DMS153 (cell line): ENCODE measurements at regions not wholly inside any gene's neighbourhood (a gene's known extent, or its start where the extent isn't known, plus 50 kb on each side); places are given as distances from the start of the nearest gene placed in this dataset.
"Not testable (repeated sequence)": the region's sequence is repeated elsewhere in the genome, so short reads cannot be mapped to it uniquely, and the experiment has no call there.

ENCODE experiments used
- DNase-seq: peaks from one replicate; lab custom pipeline; 2025; lab: John Stamatoyannopoulos, UW

DNA sequence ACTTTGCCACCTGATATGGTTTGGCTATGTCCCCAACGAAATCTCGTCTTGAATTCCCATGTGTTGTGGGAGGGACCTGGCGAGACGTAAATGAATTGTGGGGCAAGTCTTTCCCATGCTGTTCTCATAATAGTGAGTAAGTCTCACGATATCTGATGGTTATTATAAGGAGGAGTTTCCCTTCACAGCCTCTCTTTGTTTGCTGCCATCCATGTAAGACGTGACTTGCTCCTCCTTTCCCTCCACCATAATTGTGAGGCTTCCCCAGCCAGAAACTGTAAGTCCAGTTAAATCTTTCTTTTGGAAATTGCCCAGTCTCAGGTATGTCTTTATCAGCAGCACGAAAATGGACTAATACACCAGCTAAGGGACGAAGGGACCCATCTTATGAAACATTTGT, 1303.3 kb downstream of the SUCLG1 start:
- no peak for DNase-seq

DNA sequence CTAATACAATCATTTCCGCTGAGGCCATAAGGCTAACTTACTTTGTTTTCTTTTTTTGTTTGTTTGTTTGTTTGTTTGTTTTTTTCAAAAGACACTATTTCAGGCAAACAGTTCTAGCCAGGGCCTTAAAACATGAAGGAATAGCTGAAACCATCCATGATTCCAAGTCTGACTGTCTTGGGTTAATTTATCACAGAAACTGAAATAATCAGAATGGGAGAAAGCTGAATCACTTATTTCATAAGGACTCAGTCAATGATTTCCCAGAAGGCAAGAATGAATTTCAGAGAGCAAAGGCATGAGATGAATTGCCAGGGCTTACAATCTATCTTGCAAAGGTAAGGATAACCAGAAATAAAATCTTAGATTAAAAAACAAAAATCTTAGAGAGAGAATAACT, 1315.1 kb downstream of the SUCLG1 start:
- no peak for DNase-seq

DNA sequence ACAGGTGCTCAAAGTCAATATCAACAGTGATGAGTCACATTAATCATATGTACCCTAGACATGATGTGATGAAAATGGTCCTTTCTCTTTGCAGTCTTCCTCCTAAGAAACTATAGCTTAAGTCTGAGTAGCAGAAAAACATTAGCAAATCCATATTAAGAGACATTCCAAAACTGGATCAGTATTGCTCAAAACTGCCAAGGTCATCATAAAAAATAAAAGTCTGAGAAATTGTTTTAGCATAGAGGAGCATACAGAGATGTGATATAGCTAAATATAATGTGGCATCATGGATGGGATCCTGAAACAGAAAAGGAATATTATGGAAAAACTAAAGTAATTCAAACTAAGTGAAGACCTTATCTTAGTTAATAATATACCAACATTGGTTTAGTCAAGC, 1316.1 kb downstream of the SUCLG1 start:
- DNase-seq: no peak

DNA sequence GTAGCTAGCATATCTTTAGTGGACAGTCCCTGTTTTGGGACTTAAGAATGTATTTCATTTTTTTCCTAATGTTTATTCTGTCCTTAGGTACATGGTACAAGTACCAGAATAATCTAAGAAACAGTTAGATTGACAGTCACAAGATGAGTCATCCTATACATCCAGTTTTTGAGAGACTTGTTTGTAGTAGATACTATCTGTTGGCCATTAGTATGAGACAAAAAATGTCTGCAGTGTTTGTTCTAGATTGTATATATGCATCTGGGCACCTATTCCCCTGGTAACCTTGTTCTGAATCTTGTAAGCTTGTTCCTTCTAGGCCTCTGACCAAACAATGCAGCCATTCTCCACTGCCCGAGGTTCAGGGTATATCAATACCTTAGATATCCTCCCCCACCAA, 1343.5 kb downstream of the SUCLG1 start:
- no peak for DNase-seq

DNA sequence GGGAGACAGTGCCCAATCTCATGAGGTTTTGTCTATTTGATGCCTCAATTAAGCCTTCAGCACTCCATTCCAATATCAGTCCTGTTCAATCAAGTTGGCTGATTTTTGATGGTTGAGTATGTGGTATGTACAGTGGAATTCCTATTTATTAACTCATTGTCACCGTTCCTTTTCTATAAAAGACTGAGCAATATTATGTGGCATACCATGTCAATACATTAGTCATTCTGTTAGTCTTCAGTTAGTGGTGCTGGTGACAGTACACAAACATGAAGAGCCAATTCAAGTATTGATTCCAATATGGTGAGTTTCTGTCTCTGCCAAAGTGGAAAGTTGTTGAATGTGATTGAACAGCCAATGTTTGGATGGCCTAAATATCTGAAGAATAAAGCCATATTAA, 1343.9 kb downstream of the SUCLG1 start:
- no peak for DNase-seq

DNA sequence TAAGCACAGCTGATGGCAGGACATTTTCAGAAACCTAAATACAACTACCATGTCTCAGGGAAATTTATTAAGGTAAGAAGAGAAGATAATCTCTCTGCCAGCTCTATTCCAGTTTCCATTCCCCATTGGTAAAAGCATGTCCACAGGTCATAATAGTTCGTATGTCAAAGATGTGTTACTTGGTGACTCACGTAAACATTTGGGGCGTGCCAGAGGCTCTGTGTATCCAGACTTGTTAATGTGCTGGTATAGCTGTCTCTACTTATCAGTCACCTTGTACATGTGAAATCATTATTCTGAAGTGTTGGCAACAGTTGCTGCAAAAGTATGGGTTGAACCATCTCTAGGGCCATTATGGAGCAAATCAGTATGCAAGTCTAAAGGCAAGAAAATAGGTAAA, 1345.1 kb downstream of the SUCLG1 start:
- DNase-seq: no peak

DNA sequence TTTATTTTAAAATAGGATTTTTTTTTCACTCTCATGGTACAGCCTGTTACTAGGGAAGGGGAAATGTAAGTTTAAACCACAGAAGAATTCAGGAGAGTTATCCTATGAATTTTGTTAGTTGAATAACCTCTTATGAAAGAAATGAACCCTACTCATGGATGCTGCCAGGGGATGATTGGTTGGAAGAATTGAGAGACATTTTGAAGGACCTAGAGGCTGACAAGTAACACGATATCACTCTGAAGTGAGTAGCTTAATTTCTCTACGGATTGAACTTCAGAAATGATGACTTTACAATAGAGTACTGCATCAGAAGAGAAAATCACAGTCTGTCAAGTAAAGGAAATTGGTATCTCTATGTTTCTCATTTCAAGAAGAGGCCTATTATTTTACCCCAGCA, 1346.2 kb downstream of the SUCLG1 start:
- DNase-seq: no peak

DNA sequence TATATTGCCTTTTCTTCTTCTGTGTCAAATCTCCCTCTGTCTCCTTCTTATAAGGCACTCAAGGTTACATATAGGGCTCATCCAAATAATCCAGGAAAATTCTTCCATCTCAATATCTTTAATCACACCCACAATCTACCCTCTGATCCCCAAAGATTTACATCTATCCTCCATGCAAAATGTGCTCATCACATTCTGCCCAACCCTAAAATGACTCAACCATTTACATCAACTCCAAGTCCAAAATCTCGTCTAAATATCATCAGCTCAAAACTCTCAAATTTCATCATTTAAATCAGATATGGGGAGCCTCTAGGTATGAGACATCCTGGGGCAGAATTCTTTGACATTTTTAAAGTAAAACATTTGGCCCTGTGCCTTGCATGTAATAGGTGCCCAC, 1349.8 kb downstream of the SUCLG1 start:
- no peak for DNase-seq

DNA sequence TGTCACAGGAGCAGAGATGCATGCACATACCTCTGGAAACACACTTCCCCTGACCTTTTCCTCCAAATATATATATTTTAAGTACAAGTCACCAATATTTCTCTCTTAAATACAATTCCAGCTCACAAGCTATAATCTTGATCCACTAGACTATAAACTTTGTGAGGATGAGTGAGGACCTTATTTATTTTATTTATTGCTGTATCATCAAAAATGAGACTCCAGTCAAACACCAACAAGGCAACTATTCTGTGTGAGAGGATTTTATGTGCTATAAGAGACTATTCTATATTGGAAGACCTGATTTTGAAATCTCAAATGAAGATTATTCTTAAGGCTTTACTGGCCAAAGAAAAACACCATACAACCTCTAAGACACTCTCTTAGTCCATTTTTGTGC, 1352.2 kb downstream of the SUCLG1 start:
- DNase-seq: no peak

DNA sequence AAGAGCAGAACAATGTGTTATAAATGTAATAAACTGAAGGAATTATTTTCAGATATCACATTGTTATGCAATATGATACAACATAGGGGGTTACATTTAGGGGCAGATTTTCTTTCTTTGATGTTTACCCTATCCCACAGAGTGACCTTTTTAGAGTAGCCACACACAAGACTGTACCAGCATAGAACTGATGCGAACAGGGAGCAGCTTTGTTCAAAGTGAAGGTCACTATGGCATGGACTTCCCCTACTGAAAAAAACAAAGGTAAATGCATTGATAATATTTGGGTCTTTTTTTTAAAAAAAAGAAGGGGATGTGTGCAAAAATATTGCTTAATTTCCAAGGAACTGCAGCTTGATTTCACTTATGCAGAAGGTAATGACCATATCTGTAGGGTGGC, 1354.9 kb downstream of the SUCLG1 start:
- DNase-seq: no peak

DNA sequence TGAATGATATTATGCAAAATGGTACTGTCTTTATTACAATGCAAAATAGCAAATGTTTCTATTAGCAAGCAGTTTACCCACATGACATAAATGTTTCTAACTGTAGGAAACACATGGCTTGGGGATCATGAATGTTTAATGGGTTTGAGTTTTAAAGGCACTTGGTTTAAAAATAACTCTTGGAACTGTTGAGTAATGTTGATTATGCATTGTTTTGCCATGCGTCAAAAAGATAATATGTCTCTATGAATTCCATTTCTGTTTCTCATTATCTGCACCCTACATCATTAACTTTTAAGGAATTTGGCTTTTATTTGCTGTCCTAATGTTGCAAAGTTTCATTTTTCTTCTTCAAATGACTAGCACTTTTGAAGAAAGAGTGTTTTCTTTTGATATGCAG, 1355.5 kb downstream of the SUCLG1 start:
- no peak for DNase-seq

DNA sequence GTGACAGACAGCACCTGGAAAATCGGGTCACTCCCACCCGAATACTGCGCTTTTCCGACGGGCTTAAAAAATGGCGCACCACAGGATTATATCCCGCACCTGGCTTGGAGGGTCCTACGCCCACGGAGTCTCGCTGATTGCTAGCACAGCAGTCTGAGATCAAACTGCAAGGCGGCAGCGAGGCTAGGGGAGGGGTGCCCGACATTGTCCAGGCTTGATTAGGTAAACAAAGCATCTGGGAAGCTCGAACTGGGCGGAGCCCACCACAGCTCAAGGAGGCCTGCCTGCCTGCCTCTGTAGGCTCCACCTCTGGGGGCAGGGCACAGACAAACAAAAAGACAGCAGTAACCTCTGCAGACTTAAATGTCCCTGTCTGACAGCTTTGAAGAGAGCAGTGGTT, 1370.0 kb downstream of the SUCLG1 start:
- DNase-seq: not testable (repeated sequence)

DNA sequence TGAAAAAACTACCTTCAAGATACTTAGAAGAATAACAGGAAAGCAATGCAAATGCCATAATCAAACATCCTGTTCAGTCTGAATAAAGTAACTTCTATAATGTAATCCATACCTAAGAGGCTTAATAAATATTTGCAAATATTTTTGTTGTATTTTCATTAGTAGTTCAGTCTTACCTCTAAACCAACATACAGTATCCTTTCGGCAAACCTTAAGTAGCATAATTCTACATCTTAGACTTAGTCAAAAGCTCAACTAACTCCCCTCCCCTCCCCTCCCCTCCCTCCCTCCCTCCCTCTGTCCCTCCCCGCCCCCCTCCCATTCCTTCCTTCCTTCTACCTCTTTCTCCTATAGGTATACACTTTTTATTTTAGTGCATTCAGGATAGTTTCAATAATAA, 1373.2 kb downstream of the SUCLG1 start:
- DNase-seq: no peak

DNA sequence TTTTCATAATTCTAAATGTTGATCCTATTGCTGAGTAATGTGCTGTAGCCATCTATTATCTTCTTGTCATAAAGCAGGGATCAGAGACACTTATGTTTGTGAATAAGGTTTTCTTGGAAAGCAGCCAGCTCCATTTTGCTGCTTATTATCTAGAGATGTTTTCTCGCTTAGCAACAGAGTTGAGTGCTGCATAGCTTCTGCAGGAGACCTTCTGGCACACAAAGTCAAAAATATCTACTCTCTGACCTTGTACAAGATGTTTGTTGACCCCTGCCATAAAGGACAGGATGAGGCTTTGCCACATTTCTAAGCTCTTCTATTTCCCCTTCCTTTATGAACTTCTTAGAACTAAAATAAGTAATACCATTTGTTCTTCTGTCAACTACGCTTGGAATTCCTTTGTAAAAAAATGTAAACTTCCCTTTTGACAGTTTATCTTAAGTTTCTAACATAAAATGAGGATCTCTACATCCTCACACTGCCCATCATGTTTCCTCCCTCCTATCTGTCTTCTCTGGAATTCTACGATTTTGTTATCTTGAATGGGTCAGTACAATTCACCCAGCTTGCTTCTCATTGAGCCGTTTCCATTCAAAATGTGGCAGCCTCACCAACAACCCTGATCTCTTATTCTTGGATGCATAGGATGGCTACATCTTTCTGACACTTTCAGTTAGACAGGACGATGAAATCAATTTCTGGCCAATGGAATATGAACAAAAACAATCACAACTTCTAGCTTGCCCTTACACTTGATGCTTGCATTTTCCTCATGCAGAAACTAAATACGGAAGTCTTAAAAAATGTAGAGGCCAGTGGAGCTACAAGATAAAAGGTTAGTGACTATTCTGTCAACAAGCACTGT, 1377.0 kb downstream of the SUCLG1 start:
- DNase-seq: peak; percentile 94

DNA sequence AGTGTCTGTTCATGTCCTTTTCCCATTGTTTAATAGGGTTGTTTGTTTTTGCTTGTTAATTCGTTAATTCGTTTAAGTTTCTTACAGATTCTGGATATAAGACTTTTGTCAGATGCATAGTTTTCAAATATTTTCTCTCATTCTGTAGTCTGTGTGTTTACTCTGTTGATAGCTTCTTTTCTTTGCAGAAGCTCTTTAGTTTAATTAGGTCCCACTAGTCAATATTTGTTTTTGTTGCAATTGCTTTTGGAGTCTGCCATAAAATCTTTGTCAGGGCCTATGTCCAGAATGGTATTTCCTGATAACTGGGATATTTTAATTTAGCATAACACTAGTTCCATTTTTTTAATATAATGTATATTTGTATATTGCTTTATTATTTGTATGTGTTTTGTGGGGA, 1380.1 kb downstream of the SUCLG1 start:
- peak; percentile 42 for DNase-seq

DNA sequence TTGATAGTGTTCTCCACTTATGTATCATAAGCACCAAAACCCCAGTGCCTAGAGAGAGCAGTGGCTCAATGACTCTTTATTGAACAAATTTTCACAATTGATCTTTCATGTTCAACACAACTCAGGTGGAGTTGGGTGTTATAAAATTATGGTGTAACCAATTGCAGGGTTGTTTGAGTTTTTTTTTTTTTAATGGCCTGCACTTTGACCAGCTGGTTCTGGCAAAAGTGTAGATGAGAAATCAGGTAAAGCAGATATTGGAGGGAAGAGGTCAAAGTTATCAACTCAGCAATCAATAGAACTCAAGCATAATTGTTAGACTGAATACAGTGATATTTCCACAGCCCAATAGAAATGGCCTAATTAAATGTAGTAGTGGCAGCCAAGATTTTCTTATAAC, 1386.3 kb downstream of the SUCLG1 start:
- no peak for DNase-seq

DNA sequence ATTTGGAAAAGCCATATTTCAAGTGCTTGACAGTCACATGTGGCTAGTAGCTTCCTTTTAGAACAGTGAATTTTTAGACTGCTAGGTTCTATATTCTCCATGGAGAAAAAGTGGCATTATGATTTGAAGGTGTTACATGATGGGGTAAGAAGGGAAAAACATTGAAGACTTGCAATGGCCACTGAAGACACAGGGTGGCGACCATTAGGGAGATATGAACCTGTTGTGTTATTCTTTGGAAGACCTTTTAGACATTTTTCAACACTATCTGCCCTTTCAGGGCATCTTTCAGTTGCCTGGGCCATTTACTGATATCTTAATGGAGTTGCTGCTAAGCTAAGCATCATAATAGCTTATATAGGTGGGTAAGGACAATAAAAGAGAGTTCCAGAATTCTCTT, 1387.2 kb downstream of the SUCLG1 start:
- DNase-seq: no peak

DNA sequence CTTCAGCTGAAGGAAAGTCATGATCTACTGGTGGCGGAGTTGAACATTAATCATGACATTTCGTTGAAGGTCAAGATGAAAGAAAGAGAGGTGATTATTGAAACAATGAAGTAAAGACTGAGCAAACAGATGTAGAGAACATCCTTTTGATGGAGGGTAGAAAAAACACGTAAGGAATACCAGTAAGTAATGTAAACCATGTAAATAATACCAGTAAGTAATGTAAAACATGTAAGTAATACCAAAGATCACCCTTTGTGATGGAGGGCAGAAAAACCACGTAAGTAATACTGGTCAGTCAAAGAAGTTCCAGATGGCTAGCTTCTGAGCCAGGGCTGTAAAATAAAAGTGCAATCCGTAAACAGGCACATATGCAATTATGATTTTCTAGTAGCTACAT, 1387.7 kb downstream of the SUCLG1 start:
- DNase-seq: no peak

DNA sequence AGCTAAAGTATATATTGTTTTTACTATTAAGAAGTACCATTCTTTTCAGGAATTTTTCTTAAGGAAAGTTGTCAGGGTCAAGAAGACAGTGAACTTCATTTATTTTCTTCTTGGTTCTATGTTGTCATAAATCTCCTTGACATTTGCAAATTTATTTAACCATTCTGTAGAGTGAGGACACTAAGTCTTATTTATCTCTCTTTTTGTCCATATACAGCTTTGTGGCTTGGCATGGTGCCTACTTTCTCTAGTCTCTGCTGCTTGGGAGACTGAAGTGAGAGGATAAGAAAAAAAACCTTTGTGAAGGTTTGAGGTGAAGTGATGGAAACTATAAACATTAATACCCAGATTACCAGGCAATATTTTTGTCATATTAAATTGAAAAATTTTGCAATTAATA, 1389.4 kb downstream of the SUCLG1 start:
- DNase-seq: peak; percentile 51

DNA sequence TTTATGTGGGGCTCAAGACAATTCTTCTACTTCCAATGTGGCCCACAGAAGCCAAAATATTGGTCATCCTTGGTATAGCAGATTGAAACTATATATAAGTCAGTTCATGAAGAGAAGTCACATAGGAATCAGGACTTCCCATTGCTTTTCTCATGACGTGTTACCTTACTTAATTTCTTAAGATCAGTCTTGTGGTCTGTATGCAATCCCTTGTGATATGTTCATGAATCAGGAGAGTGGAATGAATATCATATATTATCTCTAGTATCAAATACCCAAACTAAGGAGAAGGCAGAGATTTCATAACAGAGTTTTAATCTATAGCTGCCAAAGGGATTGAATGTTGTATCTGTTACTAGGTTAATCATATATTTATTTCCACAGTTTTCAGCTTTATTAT, 1390.4 kb downstream of the SUCLG1 start:
- DNase-seq: no peak

DNA sequence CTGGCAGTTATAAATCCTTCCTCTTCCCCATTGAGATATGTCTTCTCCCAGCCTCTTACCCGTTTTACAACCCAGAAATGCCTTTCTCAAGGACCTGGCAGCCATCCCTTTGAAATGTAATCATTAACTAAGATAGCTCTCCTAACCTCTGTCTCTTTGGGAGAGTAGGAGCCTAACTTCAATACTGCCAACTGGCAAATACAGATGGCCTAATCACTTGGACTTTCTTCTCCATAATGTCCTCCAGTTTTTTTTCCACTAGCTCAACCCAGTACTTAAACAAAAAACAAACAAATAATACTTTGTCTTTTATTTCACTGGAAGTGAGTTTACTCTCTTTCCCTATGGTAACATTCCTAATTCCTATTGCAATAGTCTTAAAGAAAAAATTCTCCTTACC, 1391.1 kb downstream of the SUCLG1 start:
- no peak for DNase-seq

DNA sequence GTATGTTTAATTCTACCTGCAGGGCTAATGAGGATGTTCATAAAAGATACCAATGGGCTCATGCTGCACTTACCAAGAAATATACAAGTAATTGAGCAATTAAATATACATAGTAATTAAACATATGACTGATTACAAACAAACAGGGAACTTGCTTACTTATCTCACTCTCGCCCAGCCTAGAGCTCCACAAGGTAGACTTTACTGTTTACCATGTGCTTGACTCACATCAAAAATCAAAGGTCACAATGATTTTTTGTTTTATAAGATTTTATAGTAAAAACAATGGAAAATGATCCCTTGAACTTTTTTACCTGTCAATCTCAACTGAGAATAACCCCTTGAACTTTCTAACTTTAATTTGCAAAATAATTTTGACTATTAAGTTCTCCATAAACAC, 1395.1 kb downstream of the SUCLG1 start:
- no peak for DNase-seq

DNA sequence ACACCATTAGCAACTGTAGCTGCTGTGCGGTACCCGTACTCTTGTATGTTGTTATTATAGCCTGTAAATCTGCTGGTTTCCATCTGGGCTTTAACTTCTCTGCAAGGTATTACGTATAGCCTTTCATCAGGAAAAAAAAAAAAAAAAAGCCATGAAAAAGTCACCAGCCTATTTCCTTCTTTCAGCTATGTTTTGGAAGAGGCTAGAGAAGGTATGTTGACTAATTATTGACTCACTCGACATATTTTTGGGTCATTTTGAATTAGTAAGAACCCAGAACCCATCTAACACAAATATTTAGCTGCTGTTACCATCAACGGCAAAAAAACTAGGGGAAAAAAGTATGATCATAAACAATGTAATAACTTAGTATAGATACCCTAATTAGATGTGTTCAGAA, 1395.6 kb downstream of the SUCLG1 start:
- DNase-seq: no peak

DNA sequence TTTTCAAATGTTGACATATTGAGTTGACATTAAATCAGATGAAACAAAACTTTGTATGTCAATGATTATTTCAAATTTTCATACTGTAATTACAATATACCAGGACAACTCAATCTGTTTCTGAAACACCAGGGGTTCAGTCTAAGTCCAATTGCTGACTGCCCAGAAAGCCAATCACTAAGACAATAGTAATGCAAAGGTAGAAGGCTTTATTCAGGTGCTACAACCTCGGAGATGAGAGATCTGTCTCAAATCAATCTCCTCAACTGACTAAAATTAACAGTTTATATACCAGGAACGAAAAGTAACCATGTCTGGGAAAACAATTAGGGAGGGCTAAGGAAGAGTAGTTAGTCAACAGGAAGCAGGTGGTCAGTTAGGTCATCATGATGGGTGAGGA, 1400.4 kb downstream of the SUCLG1 start:
- DNase-seq: no peak
